ENCODE measurements at regions not wholly inside any gene's neighbourhood (a gene's known extent, or its start where the extent isn't known, plus 50 kb on each side); places are given as distances from the start of the nearest gene placed in this dataset.
"Not testable (repeated sequence)": the region's sequence is repeated elsewhere in the genome, so short reads cannot be mapped to it uniquely, and the experiment has no call there.

DNA sequence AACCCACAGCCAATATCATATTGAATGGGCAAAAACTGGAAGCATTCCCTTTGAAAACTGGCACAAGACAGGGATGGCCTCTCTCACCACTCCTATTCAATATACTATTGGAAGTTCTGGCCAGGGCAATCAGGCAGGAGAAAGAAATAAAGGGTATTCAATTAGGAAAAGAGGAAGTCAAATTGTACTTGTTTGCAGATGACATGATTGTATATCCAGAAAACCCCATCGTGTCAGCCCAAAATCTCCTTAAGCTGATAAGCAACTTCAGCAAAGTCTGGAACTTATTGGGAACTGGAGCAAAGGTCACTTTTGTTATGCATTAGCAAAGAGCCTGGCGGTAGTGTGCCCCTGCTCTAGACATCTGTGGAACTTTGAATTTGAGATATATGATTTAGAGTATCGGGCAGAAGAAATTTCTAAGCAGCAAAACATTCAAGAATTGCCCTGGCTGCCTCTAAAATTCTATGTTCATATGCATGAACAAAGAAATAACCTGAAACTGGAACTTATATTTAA lies 53.4 kb upstream of the PSMA1 start:
- H3K4me3 Mint-ChIP-seq; DNase-seq; H3K27ac Mint-ChIP-seq; H3K27me3 Mint-ChIP-seq (ENCODE audit: low read depth, poor library complexity); H3K4me1 Mint-ChIP-seq: not testable (repeated sequence)
- peaks cover 53% of the 10 kb centered on the region for H3K36me3 Mint-ChIP-seq (ENCODE audit: low read depth)
- H3K9me3 Mint-ChIP-seq: peaks cover 76% of the 10 kb centered on the region

GRCh38 chr11:14577292-14577691 lies 57.1 kb upstream of the PSMA1 start:
- DNase-seq: no peak
- Mint-ChIP-seq H3K36me3 (ENCODE audit: low read depth) (peaks cover 26% of the 10 kb centered on the region), H3K4me1 (no peaks in the 10 kb centered on the region), H3K27ac (no peak overlapping the region), H3K4me3 (no peak overlapping the region), H3K9me3 (peaks cover 46% of the 10 kb centered on the region), H3K27me3 (ENCODE audit: low read depth, poor library complexity) (no peaks in the 10 kb centered on the region)
- TF ChIP-seq, protein P1, sequence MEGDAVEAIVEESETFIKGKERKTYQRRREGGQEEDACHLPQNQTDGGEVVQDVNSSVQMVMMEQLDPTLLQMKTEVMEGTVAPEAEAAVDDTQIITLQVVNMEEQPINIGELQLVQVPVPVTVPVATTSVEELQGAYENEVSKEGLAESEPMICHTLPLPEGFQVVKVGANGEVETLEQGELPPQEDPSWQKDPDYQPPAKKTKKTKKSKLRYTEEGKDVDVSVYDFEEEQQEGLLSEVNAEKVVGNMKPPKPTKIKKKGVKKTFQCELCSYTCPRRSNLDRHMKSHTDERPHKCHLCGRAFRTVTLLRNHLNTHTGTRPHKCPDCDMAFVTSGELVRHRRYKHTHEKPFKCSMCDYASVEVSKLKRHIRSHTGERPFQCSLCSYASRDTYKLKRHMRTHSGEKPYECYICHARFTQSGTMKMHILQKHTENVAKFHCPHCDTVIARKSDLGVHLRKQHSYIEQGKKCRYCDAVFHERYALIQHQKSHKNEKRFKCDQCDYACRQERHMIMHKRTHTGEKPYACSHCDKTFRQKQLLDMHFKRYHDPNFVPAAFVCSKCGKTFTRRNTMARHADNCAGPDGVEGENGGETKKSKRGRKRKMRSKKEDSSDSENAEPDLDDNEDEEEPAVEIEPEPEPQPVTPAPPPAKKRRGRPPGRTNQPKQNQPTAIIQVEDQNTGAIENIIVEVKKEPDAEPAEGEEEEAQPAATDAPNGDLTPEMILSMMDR (IDR thresholded peaks at IDR 0.05): no peak

DNA sequence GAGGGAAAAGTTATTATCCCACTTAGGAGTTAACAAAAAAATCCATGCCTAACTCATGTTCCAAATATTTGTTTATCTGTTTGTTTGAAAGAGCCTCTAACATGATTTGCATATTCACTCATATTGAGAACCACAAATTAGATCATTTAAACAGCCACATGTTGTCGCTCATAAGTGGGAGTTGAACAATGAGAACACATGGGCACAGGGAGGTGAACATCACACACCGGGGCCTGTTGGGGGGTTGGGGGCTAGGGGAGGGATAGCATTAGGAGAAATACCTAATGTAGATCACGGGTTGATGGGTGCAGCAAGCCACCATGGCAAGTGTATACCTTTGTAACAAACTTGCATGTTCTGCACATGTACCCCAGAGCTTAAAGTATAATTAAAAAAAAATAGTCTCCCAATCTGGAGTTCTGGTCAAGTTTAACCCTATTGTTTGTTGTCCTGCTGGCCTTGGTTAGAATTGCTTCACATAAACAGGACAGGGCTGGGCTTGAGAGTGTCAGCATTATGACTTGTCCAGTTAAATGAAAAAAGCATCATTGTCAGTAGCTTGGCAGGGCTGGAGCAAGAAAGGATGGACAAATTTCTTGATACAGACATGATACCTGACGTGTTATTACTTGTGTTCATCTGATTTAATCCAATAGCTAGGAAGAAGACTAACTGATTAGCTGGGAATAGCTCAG lies 57.8 kb upstream of the PSMA1 start:
- H3K27ac Mint-ChIP-seq: no peak overlapping the region
- H3K9me3 Mint-ChIP-seq: peaks cover 39% of the 10 kb centered on the region
- TF ChIP-seq, protein P1 (IDR thresholded peaks at IDR 0.05): no peak
- H3K27me3 Mint-ChIP-seq (ENCODE audit: low read depth, poor library complexity): no peaks in the 10 kb centered on the region
- H3K36me3 Mint-ChIP-seq (ENCODE audit: low read depth): peaks cover 27% of the 10 kb centered on the region
- no peak for DNase-seq
- no peak overlapping the region for H3K4me3 Mint-ChIP-seq
- no peaks in the 10 kb centered on the region for H3K4me1 Mint-ChIP-seq

DNA sequence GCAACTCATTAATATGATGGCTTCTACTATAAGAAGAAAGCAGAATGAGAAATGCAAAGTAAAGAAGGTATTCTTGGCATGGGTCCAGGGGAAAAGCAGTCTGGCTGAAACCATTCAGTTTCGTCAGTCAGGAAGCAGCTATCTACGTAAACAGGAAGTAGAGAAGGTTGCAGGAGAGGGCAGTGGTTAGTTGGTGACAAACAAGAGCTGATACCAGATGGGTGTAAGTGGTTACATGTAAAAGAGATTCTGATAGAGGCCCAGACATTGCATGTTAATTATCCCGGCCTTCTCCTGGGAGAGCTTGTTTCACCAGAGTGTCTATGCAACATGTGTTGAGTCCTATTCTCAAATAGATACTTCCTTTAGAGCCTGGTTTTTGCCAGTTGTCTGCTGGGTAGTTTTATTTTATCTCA lies 58.4 kb upstream of the PSMA1 start:
- H3K4me1 Mint-ChIP-seq: no peaks in the 10 kb centered on the region
- peaks cover 30% of the 10 kb centered on the region for H3K36me3 Mint-ChIP-seq (ENCODE audit: low read depth)
- no peaks in the 10 kb centered on the region for H3K27me3 Mint-ChIP-seq (ENCODE audit: low read depth, poor library complexity)
- DNase-seq: no peak
- H3K9me3 Mint-ChIP-seq: peaks cover 34% of the 10 kb centered on the region
- no peak overlapping the region for H3K4me3 Mint-ChIP-seq
- TF ChIP-seq, protein P1 (IDR thresholded peaks at IDR 0.05): no peak
- peak overlapping the region; percentile 23 for H3K27ac Mint-ChIP-seq

DNA sequence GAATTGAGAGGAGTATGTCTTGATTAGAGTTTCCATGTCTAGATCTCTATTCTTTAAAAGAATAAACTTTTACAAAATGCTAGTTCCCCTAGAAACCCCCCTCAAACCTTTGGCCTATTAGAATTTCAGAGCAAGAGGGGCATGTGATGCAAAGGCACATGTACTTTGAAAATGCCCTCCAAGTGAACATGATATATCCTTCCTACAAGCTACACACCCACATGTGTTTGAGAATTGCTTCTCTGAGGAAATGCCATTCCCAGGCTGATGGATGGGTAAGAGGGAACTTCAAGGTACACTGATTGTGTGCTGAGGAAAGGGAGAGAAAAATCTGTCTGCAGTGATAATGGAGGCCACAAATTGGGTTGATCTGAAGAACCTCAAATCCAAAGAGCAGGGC lies 59.5 kb upstream of the PSMA1 start:
- no peaks in the 10 kb centered on the region for H3K4me1 Mint-ChIP-seq
- no peaks in the 10 kb centered on the region for H3K27me3 Mint-ChIP-seq (ENCODE audit: low read depth, poor library complexity)
- H3K36me3 Mint-ChIP-seq (ENCODE audit: low read depth): peaks cover 24% of the 10 kb centered on the region
- TF ChIP-seq, protein P1 (IDR thresholded peaks at IDR 0.05): no peak
- no peak overlapping the region for H3K4me3 Mint-ChIP-seq
- no peak overlapping the region for H3K27ac Mint-ChIP-seq
- no peak for DNase-seq
- H3K9me3 Mint-ChIP-seq: peaks cover 23% of the 10 kb centered on the region

DNA sequence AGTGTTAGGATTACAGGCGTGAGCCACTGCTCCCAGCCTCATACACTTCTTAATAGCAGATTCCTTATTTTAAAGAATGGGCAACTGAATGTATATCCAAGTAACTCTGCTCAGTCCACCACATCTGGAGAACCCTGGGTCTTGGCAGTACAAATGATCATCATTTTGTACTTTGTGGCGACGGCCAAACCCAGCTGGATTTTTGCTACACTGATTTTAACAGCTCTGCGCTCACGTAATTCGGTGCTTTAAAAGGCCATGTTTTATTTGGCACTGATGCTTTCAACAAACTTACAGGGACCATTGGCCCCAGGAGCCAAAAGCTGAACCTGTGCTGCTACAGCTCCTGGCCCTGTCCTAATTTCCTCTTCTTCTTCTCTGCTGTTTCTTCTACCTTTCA lies 60.8 kb upstream of the PDE3B start:
- TF ChIP-seq, protein P1 (IDR thresholded peaks at IDR 0.05): no peak
- Mint-ChIP-seq H3K27ac (no peak overlapping the region), H3K27me3 (ENCODE audit: low read depth, poor library complexity) (no peaks in the 10 kb centered on the region), H3K9me3 (no peaks in the 10 kb centered on the region), H3K4me3 (no peak overlapping the region), H3K4me1 (no peaks in the 10 kb centered on the region), H3K36me3 (ENCODE audit: low read depth) (peaks cover 5% of the 10 kb centered on the region)
- no peak for DNase-seq
